Ovary (tissue), 7 donors: ENCODE measurements at regions not wholly inside any gene's neighbourhood (a gene's known extent, or its start where the extent isn't known, plus 50 kb on each side); places are given as distances from the start of the nearest gene placed in this dataset.

Source experiments
- DNase-seq, 5 donors: peaks; one replicate each; pipeline ENCODE4 v3.0.0-alpha.2; 2019 to 2020
- H3K27ac ChIP-seq, 2 donors: fragments of 200-600 bp; one replicate each; pipeline versions ENCODE4 v1.5.1 to v1.8.0; 2019 to 2022
- H3K27me3 ChIP-seq: fragments of 200-600 bp; one replicate; pipeline ENCODE4 v1.8.0; 2022
- H3K36me3 ChIP-seq: fragments of 200-600 bp; sonication (generic); one replicate; pipeline ENCODE4 v1.5.1; 2019
- H3K4me1 ChIP-seq: one replicate; pipeline ENCODE4 v1.8.1; 2013; ENCODE audit warnings: mild to moderate bottlenecking, moderate library complexity; ENCODE audit not compliant: insufficient read depth
- H3K4me3 ChIP-seq: fragments of 200-600 bp; sonication (generic); one replicate; pipeline ENCODE4 v1.5.1; 2017
- H3K9me3 ChIP-seq, 2 donors: fragments of 200-600 bp in 1 of 2; sonication (generic) in 1 of 2; one replicate each; pipeline versions ENCODE4 v1.5.1 to v1.8.1; 2013 to 2019; ENCODE audit warnings: mild to moderate bottlenecking in 1 of 2, moderate library complexity in 1 of 2
- EP300 ChIP-seq: sonication (generic); formaldehyde crosslinking; IDR thresholded peaks from one replicate; pipeline ENCODE4 v1.6.1; 2017; ENCODE audit warnings: antibody characterized with exemption
- POLR2A ChIP-seq: fragments of 450-650 bp; IDR thresholded peaks from one replicate; pipeline ENCODE4 v1.6.1; 2017; ENCODE audit warnings: antibody characterized with exemption, mild to moderate bottlenecking, moderate library complexity
- WGBS, 3 donors: extraction: QIAGEN DNeasy Blood & Tissue Kit in 1 of 3; methylation state at CpG; one replicate each; pipeline versions ENCODE4 v1.1.5 to v1.1.7; 2013 to 2017; 5-methylcytosine and 5-hydroxymethylcytosine counted together
- intact Hi-C, 4 donors: fragments of 100-400 bp; cut with DNase I; formaldehyde crosslinking; loops; one replicate each; pipeline versions ENCODE4 v1.11.0 to v1.15.1; 2022 to 2023
- TF ChIP-seq, protein P1 (sequence below), 3 donors: fragments of 450-650 bp in 2 of 3; fragments of 200-600 bp in 1 of 3; IDR thresholded peaks; one replicate each; pipeline versions ENCODE4 v1.5.1 to v1.8.0; 2016 to 2022; ENCODE audit warnings: antibody characterized with exemption in 3 of 3, mild to moderate bottlenecking in 1 of 3
- donor health status: DM: no; HTN: no; CAD: no; lungs with moderate emphysema.
- donor health status: DM: no; HTN: no; CAD: no.
- donor health status: Bipolar disorder and iron deficiency.
- donor health status: DM: no; HTN: no; CAD: no.
- donor health status: DM: yes; HTN: yes; CAD: no.

DNA sequence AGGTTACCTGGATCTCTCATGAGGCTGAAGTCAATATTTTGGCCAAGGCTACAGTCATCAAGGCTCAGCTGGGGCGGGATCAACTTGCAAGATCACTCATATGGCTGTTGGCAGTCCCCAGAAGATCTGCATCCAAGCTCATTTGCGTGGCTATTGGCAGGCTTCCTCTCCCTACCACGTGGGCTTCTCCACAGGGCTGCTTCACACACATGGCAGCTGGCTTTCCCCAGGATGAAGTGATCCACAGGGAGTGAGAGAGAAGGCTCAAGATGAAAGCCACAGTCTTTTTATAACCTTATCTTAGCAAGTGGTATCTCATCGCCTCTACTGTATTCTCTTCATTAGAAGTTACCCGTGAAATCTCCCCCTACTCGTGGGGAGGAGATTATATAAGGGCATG is 167.4 kb downstream of the TMEM26 start:
- WGBS, 3 donors, result 63 to 65% (median 64%) methylated on average over 6 of the region's 6 CpGs
- no peaks in the 10 kb centered on the region for H3K27me3 ChIP-seq
- no peak for TF ChIP-seq EP300
- H3K27ac ChIP-seq, result no peak overlapping the region
- intact Hi-C loops, result loop anchor here in 3 of 4 donors (5.0 to 10.0 kb wide), 4 partner anchors 131 to 838 kb away; no protein-coding TSS in a partner anchor
- H3K4me1 ChIP-seq, result no peaks in the 10 kb centered on the region
- H3K4me3 ChIP-seq, result no peak overlapping the region
- H3K36me3 ChIP-seq, result no peaks in the 10 kb centered on the region
- no peak for DNase-seq
- no peaks in the 10 kb centered on the region for H3K9me3 ChIP-seq

DNA sequence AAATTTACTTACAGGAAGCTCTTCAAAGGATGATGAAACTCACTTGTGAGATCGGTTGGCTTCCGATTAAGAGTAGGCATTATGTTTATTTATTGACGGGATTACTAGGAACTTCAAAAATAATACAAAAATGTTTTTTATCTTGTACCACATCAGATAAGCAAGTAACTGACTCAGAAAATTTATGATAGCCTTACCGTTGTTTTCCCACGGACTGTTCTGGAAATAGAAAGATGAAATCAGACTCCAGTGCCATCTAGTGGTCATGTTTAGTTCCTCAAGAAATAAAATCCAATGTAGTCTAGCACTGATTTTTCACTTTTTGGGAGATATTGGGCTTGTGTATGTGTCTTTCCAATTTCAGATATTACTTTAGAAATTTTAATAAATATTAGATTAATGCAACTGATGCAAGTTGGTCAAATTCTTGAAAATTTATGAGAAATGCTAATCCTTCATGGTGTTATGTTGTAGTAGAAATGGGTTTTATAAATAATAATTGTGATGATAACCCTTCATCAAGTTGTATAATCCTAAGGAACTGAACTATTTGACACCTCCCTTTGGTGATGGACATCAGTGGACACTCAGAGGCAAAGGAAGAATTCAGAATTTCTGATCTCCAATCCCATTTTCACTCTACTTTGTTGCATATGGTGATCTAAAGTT is 168.8 kb downstream of the TMEM26 start:
- Histone ChIP-seq H3K27ac (no peak overlapping the region), H3K4me3 (no peak overlapping the region)

GRCh38 chr10:61283481-61284221 is 169.5 kb downstream of the TMEM26 start:
- Histone ChIP-seq H3K9me3 (no peaks in the 10 kb centered on the region), H3K27me3 (no peaks in the 10 kb centered on the region), H3K4me3 (no peak overlapping the region), H3K4me1 (no peaks in the 10 kb centered on the region), H3K36me3 (no peaks in the 10 kb centered on the region), H3K27ac (no peak overlapping the region)
- DNase-seq, result no peak
- intact Hi-C loops, result loop anchor here in 3 of 4 donors (5.0 to 10.0 kb wide), 4 partner anchors 129 to 469 kb away; no protein-coding TSS in a partner anchor
- 70 to 78% (median 72%) methylated on average over 3 of the region's 3 CpGs for WGBS, 3 donors
- TF ChIP-seq EP300 (no peak), POLR2A (no peak)
- TF ChIP-seq, protein P1, sequence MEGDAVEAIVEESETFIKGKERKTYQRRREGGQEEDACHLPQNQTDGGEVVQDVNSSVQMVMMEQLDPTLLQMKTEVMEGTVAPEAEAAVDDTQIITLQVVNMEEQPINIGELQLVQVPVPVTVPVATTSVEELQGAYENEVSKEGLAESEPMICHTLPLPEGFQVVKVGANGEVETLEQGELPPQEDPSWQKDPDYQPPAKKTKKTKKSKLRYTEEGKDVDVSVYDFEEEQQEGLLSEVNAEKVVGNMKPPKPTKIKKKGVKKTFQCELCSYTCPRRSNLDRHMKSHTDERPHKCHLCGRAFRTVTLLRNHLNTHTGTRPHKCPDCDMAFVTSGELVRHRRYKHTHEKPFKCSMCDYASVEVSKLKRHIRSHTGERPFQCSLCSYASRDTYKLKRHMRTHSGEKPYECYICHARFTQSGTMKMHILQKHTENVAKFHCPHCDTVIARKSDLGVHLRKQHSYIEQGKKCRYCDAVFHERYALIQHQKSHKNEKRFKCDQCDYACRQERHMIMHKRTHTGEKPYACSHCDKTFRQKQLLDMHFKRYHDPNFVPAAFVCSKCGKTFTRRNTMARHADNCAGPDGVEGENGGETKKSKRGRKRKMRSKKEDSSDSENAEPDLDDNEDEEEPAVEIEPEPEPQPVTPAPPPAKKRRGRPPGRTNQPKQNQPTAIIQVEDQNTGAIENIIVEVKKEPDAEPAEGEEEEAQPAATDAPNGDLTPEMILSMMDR (IDR thresholded peaks at IDR 0.05), result no peak

More for the DNA sequence above, 168.8 kb downstream of the TMEM26 start:
- H3K27me3 ChIP-seq, result no peaks in the 10 kb centered on the region
- no peaks in the 10 kb centered on the region for H3K36me3 ChIP-seq
- intact Hi-C loops, result loop anchor here in 3 of 4 donors (5.0 to 10.0 kb wide), 4 partner anchors 130 to 470 kb away; no protein-coding TSS in a partner anchor
- 9 to 14% (median 13%) methylated on average over 5 of the region's 5 CpGs for WGBS, 3 donors
- DNase-seq, result no peak
- no peaks in the 10 kb centered on the region for H3K9me3 ChIP-seq
- no peak for TF ChIP-seq EP300
- TF ChIP-seq, protein P1 (IDR thresholded peaks at IDR 0.05), result peak; percentile 49 to 75 (median 67)
- no peaks in the 10 kb centered on the region for H3K4me1 ChIP-seq

- Histone ChIP-seq H3K27me3 (no peaks in the 10 kb centered on the region), H3K4me1 (no peaks in the 10 kb centered on the region), H3K9me3 (no peaks in the 10 kb centered on the region), H3K27ac (no peak overlapping the region), H3K36me3 (no peaks in the 10 kb centered on the region), H3K4me3 (no peak overlapping the region)
- TF ChIP-seq, protein P1 (IDR thresholded peaks at IDR 0.05), result no peak
- intact Hi-C loops, result loop anchor here in 3 of 4 donors (5.0 to 10.0 kb wide), 4 partner anchors 128 to 468 kb away; no protein-coding TSS in a partner anchor
- DNase-seq, result no peak
- 93 to 95% (median 94%) methylated on average over 2 of the region's 2 CpGs for WGBS, 3 donors
Observed at GRCh38 chr10:61283066-61283465, 170.1 kb downstream of the TMEM26 start.

DNA sequence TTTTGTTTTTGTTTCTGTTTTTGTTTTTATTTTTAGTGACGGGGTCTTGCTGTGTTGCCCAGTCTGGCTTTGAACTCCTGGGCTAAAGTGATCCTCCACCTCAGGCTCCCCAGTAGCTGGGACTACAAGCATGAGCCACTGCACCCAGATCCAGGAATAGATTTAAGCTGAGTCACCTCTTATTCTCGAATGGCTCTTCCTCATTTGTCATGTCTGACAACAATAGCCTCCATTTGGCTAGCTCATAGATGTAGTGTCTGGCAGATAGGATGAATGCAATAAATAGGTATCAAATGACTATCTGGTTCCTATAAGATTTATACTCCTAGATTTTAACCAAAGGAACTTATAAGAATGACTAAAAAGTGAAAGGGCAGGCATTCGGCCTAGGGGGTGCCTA is 172.9 kb downstream of the TMEM26 start:
- Histone ChIP-seq H3K27me3 (no peaks in the 10 kb centered on the region), H3K36me3 (no peaks in the 10 kb centered on the region), H3K4me1 (no peaks in the 10 kb centered on the region), H3K27ac (no peak overlapping the region), H3K9me3 (no peaks in the 10 kb centered on the region), H3K4me3 (no peak overlapping the region)
- TF ChIP-seq EP300, result no peak
- TF ChIP-seq, protein P1 (IDR thresholded peaks at IDR 0.05), result no peak
- no peak for TF ChIP-seq POLR2A
- intact Hi-C loops, result loop anchor here in 3 of 4 donors (5.0 to 10.0 kb wide), 4 partner anchors 126 to 466 kb away; no protein-coding TSS in a partner anchor
- 69 to 82% (median 69%) methylated on average over 3 of the region's 3 CpGs for WGBS, 3 donors
- no peak for DNase-seq
